Spleen (tissue), 7 donors: ENCODE measurements at regions not wholly inside any gene's neighbourhood (a gene's known extent, or its start where the extent isn't known, plus 50 kb on each side); places are given as distances from the start of the nearest gene placed in this dataset.

ENCODE experiments used
- POLR2A ChIP-seq, 3 donors: fragments of 450-650 bp; IDR thresholded peaks; one replicate each; pipeline ENCODE4 v1.5.1; 2017; ENCODE audit warnings: antibody characterized with exemption in 3 of 3, mild to moderate bottlenecking in 1 of 3
- POLR2AphosphoS5 ChIP-seq, 3 donors: sonication (generic); formaldehyde crosslinking; IDR thresholded peaks; one replicate each; pipeline ENCODE4 v1.5.1; 2017; ENCODE audit warnings: antibody characterized with exemption in 3 of 3
- TF ChIP-seq, protein P1 (sequence below), 11 experiments: fragments of 200-600 bp in 7 of 11; fragments of 450-650 bp in 4 of 11; sonication (generic) in 4 of 11; IDR thresholded peaks in 8 of 11; conservative IDR thresholded peaks in 3 of 11; 1 replicate in 7 of 11; 2 replicates in 4 of 11; pipeline versions ENCODE4 v1.4.0 to v1.8.0; 2016 to 2021; ENCODE audit warnings: antibody characterized with exemption in 11 of 11, inconsistent platforms in 4 of 11, mild to moderate bottlenecking in 1 of 11
- donor health status: DM: no; HTN: no; CAD: no; lungs with moderate emphysema.
- donor health status: DM: no; HTN: no; CAD: no.
- donor health status: DM: no; HTN: no; CAD: no.

DNA sequence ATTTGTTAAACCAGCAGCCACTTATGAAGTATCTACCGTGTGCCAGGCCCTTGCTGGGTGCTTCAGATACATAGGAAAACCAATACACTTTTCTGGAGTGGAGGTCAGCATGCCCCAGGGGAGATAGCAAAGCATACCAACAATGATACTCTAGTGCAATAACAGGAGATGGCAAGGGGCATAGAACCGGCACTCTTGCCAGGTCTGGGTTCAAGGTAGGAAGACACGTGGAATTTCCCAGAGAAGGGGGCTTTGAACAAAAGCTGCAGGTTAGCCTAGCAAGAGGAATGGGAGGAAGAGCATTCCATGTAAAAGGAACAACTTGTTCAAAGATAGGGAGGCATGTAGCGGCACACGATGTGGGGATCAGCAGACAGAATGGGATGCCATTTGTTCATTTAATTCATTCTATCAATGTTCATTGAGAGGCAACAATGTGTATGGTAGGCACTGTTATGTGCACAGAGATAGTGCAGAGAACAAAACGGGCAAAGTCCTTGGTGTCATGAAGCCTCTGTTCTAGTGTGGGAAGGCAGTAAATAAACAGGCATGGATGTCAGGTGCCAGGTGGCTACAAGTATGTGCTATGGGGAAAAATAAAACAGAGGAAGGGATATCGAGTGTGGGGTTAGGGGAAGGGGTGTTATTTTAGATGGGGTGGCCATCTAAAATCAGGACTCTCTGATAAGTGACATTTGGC lies 162.6 kb upstream of the E2F8 start:
- TF ChIP-seq, protein P1, sequence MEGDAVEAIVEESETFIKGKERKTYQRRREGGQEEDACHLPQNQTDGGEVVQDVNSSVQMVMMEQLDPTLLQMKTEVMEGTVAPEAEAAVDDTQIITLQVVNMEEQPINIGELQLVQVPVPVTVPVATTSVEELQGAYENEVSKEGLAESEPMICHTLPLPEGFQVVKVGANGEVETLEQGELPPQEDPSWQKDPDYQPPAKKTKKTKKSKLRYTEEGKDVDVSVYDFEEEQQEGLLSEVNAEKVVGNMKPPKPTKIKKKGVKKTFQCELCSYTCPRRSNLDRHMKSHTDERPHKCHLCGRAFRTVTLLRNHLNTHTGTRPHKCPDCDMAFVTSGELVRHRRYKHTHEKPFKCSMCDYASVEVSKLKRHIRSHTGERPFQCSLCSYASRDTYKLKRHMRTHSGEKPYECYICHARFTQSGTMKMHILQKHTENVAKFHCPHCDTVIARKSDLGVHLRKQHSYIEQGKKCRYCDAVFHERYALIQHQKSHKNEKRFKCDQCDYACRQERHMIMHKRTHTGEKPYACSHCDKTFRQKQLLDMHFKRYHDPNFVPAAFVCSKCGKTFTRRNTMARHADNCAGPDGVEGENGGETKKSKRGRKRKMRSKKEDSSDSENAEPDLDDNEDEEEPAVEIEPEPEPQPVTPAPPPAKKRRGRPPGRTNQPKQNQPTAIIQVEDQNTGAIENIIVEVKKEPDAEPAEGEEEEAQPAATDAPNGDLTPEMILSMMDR (IDR thresholded peaks at IDR 0.05 in 8 of 11, conservative IDR thresholded peaks at IDR 0.05 in 3 of 11), result no peak
- TF ChIP-seq POLR2A (IDR thresholded peaks at IDR 0.05) (no peak), POLR2AphosphoS5 (IDR thresholded peaks at IDR 0.05) (no peak)
